Choroid plexus epithelial cell (primary cell): ENCODE measurements at regions not wholly inside any gene's neighbourhood (a gene's known extent, or its start where the extent isn't known, plus 50 kb on each side); places are given as distances from the start of the nearest gene placed in this dataset.

ENCODE experiments used
- DNase-seq: peaks from one replicate; pipeline ENCODE4 v3.0.0-alpha.2; 2010; ENCODE audit warnings: low read depth
- H3K4me3 ChIP-seq: 2 replicates; pipeline ENCODE4 v1.5.1; 2011; ENCODE audit warnings: low read depth, mild to moderate bottlenecking, control low read depth, low read length, moderate library complexity
- TF ChIP-seq, protein P1 (sequence below): conservative IDR thresholded peaks from 2 replicates; pipeline ENCODE4 v1.5.1; 2011; ENCODE audit warnings: low read depth, mild to moderate bottlenecking, control low read depth, inconsistent platforms, low read length, moderate library complexity

DNA sequence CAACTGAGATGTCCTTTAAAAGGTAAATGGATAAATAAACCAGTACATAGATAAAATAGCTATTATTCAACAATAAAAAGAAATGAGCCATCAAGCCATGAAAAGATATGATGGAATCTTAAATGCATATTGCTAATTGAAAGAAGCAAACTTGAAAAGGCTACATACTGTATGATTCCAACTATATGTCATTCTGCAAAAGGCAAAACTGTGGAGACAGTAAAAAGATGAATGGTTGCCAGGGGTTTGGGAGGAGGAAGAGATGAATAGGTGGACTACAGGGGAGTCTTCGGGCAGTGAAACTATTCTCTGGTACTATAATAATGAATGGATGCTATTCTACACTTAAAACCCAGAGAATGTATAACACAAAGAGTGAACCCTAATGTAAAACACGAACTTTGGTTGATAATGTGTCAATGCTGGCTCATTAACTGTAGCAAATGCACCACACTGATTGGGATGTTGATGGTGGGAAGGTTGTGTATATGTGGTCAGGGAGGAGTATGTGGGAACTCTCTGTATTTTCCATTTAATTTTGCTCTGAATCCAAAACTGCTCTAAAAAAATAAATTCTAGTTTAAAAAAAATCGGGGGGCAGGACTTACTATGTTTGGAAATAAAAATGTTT lies 73.7 kb upstream of the MYCN start:
- H3K4me3 ChIP-seq, result no peak overlapping the region
- TF ChIP-seq, protein P1, sequence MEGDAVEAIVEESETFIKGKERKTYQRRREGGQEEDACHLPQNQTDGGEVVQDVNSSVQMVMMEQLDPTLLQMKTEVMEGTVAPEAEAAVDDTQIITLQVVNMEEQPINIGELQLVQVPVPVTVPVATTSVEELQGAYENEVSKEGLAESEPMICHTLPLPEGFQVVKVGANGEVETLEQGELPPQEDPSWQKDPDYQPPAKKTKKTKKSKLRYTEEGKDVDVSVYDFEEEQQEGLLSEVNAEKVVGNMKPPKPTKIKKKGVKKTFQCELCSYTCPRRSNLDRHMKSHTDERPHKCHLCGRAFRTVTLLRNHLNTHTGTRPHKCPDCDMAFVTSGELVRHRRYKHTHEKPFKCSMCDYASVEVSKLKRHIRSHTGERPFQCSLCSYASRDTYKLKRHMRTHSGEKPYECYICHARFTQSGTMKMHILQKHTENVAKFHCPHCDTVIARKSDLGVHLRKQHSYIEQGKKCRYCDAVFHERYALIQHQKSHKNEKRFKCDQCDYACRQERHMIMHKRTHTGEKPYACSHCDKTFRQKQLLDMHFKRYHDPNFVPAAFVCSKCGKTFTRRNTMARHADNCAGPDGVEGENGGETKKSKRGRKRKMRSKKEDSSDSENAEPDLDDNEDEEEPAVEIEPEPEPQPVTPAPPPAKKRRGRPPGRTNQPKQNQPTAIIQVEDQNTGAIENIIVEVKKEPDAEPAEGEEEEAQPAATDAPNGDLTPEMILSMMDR, result no peak
- DNase-seq, result no peak

DNA sequence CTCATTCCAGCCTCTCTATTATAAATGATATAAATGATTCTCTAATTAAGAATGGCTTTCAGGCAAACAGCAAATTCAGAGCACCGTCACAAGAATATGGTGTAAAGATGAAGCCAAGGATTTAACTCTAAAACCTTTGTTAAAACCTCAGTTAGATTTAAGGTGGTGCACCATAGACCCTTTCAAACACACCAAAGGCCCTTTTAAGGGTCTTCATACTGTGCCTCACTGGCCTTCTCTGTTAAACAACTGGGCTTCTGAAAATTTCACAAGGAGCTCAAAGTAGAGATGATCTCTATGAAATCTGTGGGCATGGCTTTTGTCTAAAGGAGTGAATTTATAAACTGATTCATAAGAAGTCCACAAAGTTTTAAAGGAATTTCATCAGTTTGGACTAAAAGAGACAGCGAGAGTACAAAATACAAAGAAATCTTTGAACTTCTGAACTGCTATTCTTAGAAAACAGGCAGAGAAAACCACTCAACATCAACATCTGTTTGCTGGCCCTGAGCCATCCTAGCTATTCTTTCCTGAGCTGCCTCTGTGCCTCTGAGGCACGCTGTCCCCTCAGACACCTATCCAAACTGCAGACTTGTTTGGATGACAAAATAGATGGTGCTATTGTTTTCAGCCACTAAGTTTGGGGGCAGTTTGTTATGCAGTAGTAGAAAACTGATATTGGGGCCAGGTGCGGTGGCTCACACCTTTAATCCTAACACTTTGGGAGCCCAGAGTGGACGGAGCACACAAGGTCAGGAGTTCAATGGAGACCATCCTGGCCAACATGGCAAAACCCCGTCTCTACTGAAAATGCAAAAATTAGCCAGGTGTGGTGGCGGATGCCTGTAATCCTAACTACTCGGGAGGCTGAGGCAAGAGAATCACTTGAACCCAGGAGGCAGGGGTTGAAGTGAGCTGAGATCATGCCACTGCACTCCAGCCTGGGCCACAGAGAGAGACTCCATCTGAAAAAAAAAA lies 72.9 kb upstream of the MYCN start:
- TF ChIP-seq, protein P1, result no peak
- H3K4me3 ChIP-seq, result no peak overlapping the region
- DNase-seq, result no peak

DNA sequence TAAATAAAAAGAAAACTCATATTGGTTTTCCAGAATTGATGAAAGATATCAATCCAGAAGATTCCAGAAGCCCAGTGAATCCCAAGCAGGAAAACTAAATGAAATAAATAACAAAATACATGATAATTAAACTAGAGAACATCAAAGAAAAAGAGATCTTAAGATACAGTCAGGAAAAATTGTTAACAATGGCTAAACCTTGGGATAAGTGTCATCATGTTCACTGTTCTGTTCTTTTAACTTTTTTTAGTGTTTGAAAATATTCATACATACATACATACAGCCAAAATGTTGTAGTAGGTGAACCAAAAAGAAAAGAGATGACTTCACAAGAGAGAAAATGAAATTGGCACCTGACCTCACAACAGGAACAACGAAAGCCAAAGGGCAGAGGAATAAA lies 72.2 kb upstream of the MYCN start:
- H3K4me3 ChIP-seq, result no peak overlapping the region
- TF ChIP-seq, protein P1, result no peak
- DNase-seq, result no peak

DNA sequence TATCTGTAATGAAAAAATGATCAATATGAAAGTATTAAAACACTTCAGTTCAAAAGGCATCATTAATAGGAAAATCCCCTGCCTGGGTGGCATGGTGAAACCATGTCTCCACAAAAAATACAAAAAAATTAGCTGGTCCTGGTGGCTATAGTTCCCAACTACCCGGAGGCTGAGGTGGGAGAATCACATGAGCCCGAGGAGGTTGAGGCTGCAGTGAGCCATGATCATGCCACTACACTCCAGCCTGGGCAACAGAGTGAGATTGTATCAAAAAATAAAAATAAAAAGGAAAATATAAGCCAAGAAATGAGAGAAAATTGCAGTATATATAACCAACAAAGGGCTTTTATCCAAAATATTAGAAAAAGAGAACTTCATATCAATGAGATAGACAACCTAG lies 71.6 kb upstream of the MYCN start:
- H3K4me3 ChIP-seq, result no peak overlapping the region
- DNase-seq, result no peak
- TF ChIP-seq, protein P1, result no peak

DNA sequence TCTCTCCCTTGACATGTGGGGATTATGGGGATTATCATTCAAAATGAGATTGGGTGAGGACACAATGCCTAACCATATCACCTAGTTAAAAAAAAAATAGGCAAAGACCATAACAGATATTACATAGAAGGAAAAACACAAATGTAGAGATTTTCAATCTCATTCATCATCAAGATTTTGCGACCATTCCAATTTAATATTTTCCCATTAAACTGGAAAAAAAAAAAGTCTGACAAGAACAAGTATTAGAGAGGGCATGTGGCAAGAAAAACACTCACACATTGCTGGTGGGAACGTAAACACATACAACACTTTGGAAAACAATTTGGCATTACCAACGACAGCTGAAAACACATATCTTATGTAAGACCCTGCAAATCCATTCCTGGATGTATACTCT lies 71.0 kb upstream of the MYCN start:
- H3K4me3 ChIP-seq, result no peak overlapping the region
- TF ChIP-seq, protein P1, result no peak
- no peak for DNase-seq

DNA sequence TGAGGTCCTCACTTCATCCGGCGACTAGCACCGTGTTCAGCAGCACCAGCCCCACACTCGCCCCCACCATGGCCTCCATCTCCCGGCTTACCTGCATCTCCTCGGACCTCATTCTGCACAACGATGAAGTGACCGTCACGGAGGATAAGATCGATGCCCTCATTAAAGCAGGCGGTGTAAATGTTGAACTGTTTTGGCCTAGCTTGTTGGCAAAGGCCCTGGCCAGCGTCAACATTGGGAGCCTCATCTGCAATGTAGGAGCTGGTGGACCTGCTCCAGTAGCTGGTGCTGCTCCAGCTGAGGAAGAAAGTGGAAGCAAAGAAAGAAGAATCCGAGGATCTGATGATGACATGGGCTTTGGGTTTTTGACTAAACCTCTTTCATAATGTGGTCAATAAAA lies 70.5 kb upstream of the MYCN start:
- TF ChIP-seq, protein P1, result no peak
- H3K4me3 ChIP-seq, result no peak overlapping the region
- no peak for DNase-seq
